BE2C (cell line): ENCODE measurements at regions not wholly inside any gene's neighbourhood (a gene's known extent, or its start where the extent isn't known, plus 50 kb on each side); places are given as distances from the start of the nearest gene placed in this dataset.

Experiments used
- DNase-seq: peaks from one replicate; pipeline ENCODE4 v3.0.0-alpha.2; 2020
- H3K27me3 ChIP-seq: fragments of 250-450 bp; sonication (Bioruptor Pico); 2 replicates; pipeline ENCODE4 v1.5.1; 2020; ENCODE audit warnings: mild to moderate bottlenecking
- H3K36me3 ChIP-seq: fragments of 250-450 bp; sonication (Bioruptor Pico); 2 replicates; pipeline ENCODE4 v1.5.1; 2020; ENCODE audit warnings: mild to moderate bottlenecking
- H3K4me1 ChIP-seq: fragments of 250-450 bp; sonication (Bioruptor Pico); 2 replicates; pipeline ENCODE4 v1.5.1; 2020
- H3K4me3 ChIP-seq: 2 replicates; pipeline ENCODE4 v1.5.1; 2011; ENCODE audit warnings: low read depth, low read length
- H3K9me3 ChIP-seq: fragments of 250-450 bp; sonication (Bioruptor Pico); 2 replicates; pipeline ENCODE4 v1.5.1; 2020
- CTCF ChIP-seq: IDR thresholded peaks from 2 replicates; pipeline ENCODE4 v1.5.1; 2012; ENCODE audit warnings: mild to moderate bottlenecking, low read depth, low read length

DNA sequence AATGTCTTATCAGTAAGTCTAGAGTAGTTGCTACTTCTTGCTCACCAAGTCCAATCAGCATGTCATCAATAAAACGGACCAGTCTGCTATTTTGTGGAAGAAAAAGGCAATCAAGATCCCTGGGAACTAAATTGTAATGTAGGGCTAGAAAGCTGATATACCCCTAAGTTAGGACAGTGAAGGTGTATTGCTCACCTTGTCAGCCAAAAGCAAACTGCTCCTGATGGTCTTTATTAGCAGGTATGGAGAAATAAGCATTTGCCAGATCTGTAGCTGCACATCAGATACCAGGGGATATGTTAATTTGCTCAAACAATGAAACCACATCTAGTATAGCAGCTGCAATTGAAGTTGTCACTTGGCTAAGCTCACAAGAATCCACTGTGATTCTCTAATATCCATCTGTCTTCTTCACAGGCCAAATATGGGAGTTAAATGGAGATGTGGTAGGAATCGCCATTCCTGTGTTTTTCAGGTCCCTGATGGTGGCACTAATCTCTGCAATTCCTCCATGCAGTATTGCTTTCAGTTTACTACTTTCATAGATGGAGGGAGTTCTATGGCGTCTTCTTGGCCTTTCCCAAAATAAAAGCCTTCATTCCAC is 75.0 kb downstream of the TMEM237 start:
- peaks cover 4% of the 10 kb centered on the region for H3K4me1 ChIP-seq
- no peak for DNase-seq
- no peak overlapping the region for H3K4me3 ChIP-seq
- H3K36me3 ChIP-seq: no peaks in the 10 kb centered on the region
- no peaks in the 10 kb centered on the region for H3K9me3 ChIP-seq
- no peak for TF ChIP-seq CTCF
- no peaks in the 10 kb centered on the region for H3K27me3 ChIP-seq

DNA sequence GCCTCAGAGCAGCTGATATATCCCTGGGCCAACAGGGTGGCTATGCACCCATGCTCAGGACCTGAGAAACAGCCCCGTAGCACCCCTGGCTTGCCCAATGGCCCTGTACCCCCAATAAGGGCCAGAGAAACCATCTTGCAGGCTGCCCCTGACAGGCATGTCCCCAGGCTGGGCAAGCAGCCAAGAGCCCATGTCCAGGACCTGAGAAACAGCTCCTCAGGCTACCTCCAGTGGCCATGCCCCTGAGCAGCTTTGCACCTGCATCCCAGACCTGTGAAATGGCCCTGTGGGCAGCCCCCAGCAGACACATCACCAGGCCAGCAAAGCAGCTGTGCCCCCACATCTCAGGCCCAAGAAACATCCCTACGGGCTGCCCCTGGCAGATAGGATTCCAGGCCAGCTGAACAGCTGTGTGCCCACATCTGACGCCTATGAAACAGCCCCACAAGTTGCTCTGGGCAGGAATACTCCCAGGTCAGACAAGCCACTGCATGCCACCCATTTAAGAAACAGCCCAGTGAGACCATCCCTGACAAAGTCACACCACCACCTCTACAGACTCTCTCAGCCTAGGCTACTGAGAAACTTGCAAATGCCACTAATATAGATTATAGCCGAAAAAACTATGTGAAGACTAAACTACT is 84.1 kb downstream of the TMEM237 start:
- H3K4me1 ChIP-seq: peaks cover 4% of the 10 kb centered on the region
- no peak overlapping the region for H3K4me3 ChIP-seq
- DNase-seq: peak; percentile 43
- no peak for TF ChIP-seq CTCF
- no peaks in the 10 kb centered on the region for H3K36me3 ChIP-seq
- no peaks in the 10 kb centered on the region for H3K27me3 ChIP-seq
- no peaks in the 10 kb centered on the region for H3K9me3 ChIP-seq

- H3K9me3 ChIP-seq: no peaks in the 10 kb centered on the region
- no peaks in the 10 kb centered on the region for H3K36me3 ChIP-seq
- TF ChIP-seq CTCF: no peak
- peaks cover under 1% of the 10 kb centered on the region; the same call in 1 of the 2 replicates for H3K4me1 ChIP-seq
- DNase-seq: no peak
- H3K27me3 ChIP-seq: no peaks in the 10 kb centered on the region
- no peak overlapping the region for H3K4me3 ChIP-seq
Measured at GRCh38 chr2:201558665-201559064, 84.6 kb downstream of the TMEM237 start.

- H3K4me1 ChIP-seq: no peaks in the 10 kb centered on the region
- no peaks in the 10 kb centered on the region for H3K27me3 ChIP-seq
- H3K4me3 ChIP-seq: no peak overlapping the region
- no peaks in the 10 kb centered on the region for H3K36me3 ChIP-seq
- no peaks in the 10 kb centered on the region for H3K9me3 ChIP-seq
- no peak for TF ChIP-seq CTCF
- DNase-seq: no peak
Measured at GRCh38 chr2:201558232-201558631, 85.1 kb downstream of the TMEM237 start.

DNA sequence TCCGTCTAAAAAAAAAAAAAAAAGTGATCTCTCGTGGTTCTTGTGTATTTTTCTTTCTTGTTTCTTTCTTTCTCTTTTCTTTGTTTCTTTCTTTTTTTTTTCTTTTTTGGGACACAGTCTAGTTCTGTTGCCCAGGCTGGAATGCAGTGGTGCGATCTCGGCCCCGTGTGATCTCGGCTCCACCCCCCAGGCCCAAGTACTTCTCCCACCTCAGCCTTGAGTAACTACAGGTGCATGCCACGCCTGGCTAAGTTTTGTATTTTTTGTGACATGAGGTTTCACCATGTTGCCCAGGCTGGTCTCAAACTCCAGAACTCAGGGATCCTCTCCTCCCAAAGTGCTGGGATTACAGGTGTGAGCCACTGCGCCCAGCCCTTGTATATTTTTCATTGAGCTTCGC is 91.4 kb downstream of the TMEM237 start:
- Histone ChIP-seq H3K4me3 (no peak overlapping the region), H3K36me3 (no peaks in the 10 kb centered on the region), H3K9me3 (no peaks in the 10 kb centered on the region), H3K27me3 (no peaks in the 10 kb centered on the region), H3K4me1 (no peaks in the 10 kb centered on the region)
- TF ChIP-seq CTCF: no peak
- DNase-seq: no peak

DNA sequence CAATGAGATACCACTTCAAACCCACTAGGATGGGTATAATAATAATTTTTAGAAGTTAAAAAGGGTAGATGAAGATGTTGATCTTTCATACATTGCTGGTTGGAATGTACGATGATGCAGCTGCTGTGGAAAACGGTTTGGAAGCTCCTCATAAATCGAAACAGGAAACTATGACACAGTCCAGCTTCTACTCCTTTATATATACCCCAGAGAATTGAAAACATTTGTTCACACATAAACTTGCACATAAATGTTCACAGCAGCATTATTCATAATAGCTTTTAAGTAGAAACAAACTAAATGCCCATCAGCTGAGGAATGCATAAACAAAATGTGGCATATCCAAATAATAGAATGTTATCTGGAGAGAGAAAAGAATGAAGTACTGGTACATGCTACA is 95.0 kb downstream of the STRADB start:
- TF ChIP-seq CTCF: no peak
- DNase-seq: no peak
- Histone ChIP-seq H3K36me3 (no peaks in the 10 kb centered on the region), H3K4me3 (no peak overlapping the region), H3K4me1 (no peaks in the 10 kb centered on the region), H3K9me3 (no peaks in the 10 kb centered on the region), H3K27me3 (no peaks in the 10 kb centered on the region)
